ENCODE measurements at regions not wholly inside any gene's neighbourhood (a gene's known extent, or its start where the extent isn't known, plus 50 kb on each side); places are given as distances from the start of the nearest gene placed in this dataset.

DNA sequence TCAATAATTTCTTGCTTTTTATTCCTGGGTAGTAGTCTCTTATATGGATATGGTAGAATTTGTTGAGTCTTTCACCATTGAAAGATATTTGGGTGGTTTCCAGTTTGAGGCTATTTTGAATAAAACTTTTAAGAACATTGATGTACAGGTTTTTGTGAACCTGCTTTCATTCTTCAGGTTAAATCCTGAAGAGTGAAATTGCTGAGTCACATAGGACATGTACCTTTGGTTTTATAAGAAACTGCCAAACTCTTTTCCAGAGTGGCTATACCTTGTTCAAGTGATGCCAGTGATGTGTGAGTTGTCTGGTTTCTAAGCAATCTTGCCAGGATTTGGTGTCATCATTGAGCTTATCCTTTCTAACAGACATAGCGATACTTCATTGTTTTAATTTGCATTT lies 184.6 kb upstream of the PZP start:
- TF ChIP-seq, protein P1, sequence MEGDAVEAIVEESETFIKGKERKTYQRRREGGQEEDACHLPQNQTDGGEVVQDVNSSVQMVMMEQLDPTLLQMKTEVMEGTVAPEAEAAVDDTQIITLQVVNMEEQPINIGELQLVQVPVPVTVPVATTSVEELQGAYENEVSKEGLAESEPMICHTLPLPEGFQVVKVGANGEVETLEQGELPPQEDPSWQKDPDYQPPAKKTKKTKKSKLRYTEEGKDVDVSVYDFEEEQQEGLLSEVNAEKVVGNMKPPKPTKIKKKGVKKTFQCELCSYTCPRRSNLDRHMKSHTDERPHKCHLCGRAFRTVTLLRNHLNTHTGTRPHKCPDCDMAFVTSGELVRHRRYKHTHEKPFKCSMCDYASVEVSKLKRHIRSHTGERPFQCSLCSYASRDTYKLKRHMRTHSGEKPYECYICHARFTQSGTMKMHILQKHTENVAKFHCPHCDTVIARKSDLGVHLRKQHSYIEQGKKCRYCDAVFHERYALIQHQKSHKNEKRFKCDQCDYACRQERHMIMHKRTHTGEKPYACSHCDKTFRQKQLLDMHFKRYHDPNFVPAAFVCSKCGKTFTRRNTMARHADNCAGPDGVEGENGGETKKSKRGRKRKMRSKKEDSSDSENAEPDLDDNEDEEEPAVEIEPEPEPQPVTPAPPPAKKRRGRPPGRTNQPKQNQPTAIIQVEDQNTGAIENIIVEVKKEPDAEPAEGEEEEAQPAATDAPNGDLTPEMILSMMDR (IDR thresholded peaks at IDR 0.05; ENCODE audit: insufficient read depth, low read length) = no peak
- TF ChIP-seq POLR2AphosphoS5 (IDR thresholded peaks at IDR 0.05; ENCODE audit: low read depth) (no peak), GABPA (IDR thresholded peaks at IDR 0.05; ENCODE audit: low read depth) (no peak), SPI1 (IDR thresholded peaks at IDR 0.05; ENCODE audit: borderline replicate concordance, low read depth) (no peak)
- TF ChIP-seq, protein P2, sequence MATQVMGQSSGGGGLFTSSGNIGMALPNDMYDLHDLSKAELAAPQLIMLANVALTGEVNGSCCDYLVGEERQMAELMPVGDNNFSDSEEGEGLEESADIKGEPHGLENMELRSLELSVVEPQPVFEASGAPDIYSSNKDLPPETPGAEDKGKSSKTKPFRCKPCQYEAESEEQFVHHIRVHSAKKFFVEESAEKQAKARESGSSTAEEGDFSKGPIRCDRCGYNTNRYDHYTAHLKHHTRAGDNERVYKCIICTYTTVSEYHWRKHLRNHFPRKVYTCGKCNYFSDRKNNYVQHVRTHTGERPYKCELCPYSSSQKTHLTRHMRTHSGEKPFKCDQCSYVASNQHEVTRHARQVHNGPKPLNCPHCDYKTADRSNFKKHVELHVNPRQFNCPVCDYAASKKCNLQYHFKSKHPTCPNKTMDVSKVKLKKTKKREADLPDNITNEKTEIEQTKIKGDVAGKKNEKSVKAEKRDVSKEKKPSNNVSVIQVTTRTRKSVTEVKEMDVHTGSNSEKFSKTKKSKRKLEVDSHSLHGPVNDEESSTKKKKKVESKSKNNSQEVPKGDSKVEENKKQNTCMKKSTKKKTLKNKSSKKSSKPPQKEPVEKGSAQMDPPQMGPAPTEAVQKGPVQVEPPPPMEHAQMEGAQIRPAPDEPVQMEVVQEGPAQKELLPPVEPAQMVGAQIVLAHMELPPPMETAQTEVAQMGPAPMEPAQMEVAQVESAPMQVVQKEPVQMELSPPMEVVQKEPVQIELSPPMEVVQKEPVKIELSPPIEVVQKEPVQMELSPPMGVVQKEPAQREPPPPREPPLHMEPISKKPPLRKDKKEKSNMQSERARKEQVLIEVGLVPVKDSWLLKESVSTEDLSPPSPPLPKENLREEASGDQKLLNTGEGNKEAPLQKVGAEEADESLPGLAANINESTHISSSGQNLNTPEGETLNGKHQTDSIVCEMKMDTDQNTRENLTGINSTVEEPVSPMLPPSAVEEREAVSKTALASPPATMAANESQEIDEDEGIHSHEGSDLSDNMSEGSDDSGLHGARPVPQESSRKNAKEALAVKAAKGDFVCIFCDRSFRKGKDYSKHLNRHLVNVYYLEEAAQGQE (IDR thresholded peaks at IDR 0.05; ENCODE audit: insufficient replicate concordance, low read depth) = no peak

Measured in HL-60 (cell line).